Thyroid gland (tissue), 4 donors: ENCODE measurements at regions not wholly inside any gene's neighbourhood (a gene's known extent, or its start where the extent isn't known, plus 50 kb on each side); places are given as distances from the start of the nearest gene placed in this dataset.

Experiments used
- POLR2A ChIP-seq, 2 donors: fragments of 450-650 bp; IDR thresholded peaks; one replicate each; pipeline ENCODE4 v1.6.1; 2017; ENCODE audit warnings: antibody characterized with exemption in 2 of 2, mild to moderate bottlenecking in 2 of 2, moderate library complexity in 1 of 2
- TF ChIP-seq, protein P1 (sequence below), 6 experiments: fragments of 200-600 bp in 3 of 6; fragments of 450-650 bp in 3 of 6; sonication (generic) in 3 of 6; IDR thresholded peaks; one replicate each; pipeline ENCODE4 v1.5.1; 2016 to 2019; ENCODE audit warnings: antibody characterized with exemption in 6 of 6, mild to moderate bottlenecking in 2 of 6, inconsistent platforms in 1 of 6, moderate library complexity in 1 of 6

DNA sequence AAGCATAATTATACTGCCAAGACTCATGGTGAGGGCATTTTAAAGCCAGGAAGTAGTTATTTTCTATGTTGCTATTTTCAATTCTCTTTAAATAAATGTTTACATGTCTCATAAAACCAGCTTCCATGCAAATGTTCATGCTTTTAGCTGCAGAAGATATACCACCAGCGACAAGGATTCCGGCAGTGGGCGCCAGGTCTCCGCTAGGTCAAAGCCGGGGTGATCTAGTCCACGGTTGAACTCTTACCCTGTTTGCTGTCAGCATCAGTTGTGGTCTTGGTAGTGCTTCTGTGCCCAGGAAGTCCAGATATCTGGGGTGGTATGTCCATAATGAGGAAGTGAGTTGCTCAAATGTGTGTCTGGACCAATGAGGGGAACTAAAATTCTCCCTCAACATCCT is 265.7 kb downstream of the BRD1 start:
- TF ChIP-seq, protein P1, sequence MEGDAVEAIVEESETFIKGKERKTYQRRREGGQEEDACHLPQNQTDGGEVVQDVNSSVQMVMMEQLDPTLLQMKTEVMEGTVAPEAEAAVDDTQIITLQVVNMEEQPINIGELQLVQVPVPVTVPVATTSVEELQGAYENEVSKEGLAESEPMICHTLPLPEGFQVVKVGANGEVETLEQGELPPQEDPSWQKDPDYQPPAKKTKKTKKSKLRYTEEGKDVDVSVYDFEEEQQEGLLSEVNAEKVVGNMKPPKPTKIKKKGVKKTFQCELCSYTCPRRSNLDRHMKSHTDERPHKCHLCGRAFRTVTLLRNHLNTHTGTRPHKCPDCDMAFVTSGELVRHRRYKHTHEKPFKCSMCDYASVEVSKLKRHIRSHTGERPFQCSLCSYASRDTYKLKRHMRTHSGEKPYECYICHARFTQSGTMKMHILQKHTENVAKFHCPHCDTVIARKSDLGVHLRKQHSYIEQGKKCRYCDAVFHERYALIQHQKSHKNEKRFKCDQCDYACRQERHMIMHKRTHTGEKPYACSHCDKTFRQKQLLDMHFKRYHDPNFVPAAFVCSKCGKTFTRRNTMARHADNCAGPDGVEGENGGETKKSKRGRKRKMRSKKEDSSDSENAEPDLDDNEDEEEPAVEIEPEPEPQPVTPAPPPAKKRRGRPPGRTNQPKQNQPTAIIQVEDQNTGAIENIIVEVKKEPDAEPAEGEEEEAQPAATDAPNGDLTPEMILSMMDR (IDR thresholded peaks at IDR 0.05), result no peak
- no peak for TF ChIP-seq POLR2A (IDR thresholded peaks at IDR 0.05)
